Spleen (tissue), 11 donors: ENCODE measurements at regions not wholly inside any gene's neighbourhood (a gene's known extent, or its start where the extent isn't known, plus 50 kb on each side); places are given as distances from the start of the nearest gene placed in this dataset.

Experiments
- DNase-seq: peaks from one replicate; pipeline ENCODE4 v3.0.0-alpha.2; 2020
- H3K27ac ChIP-seq, 8 donors: fragments of 200-600 bp; sonication (generic) in 7 of 8; 1 replicate in 4 of 8; 2 replicates in 4 of 8; pipeline versions ENCODE4 v1.5.0 to v1.8.0; 2016 to 2021; ENCODE audit warnings: inconsistent platforms in 4 of 8, mild to moderate bottlenecking in 4 of 8, moderate library complexity in 1 of 8
- H3K27me3 ChIP-seq, 7 donors: fragments of 200-600 bp; sonication (generic) in 6 of 7; replicated peaks in 1 of 7; 1 replicate in 4 of 7; 2 replicates in 3 of 7; pipeline versions ENCODE4 v1.5.0 to v1.8.0; 2016 to 2021; ENCODE audit warnings: inconsistent platforms in 3 of 7, mild to moderate bottlenecking in 1 of 7
- H3K36me3 ChIP-seq, 6 donors: fragments of 200-600 bp; sonication (generic) in 5 of 6; 1 replicate in 4 of 6; 2 replicates in 2 of 6; pipeline versions ENCODE4 v1.5.0 to v1.8.0; 2016 to 2021; ENCODE audit warnings: inconsistent platforms in 2 of 6
- H3K4me1 ChIP-seq, 6 donors: fragments of 200-600 bp; sonication (generic) in 5 of 6; 1 replicate in 3 of 6; 2 replicates in 3 of 6; pipeline versions ENCODE4 v1.5.0 to v1.8.0; 2016 to 2021; ENCODE audit warnings: inconsistent platforms in 3 of 6
- H3K4me3 ChIP-seq, 8 donors: fragments of 200-600 bp; sonication (generic) in 7 of 8; 1 replicate in 4 of 8; 2 replicates in 4 of 8; pipeline versions ENCODE4 v1.5.0 to v1.8.0; 2016 to 2021; ENCODE audit warnings: inconsistent platforms in 4 of 8, mild to moderate bottlenecking in 4 of 8, moderate library complexity in 2 of 8
- H3K9me3 ChIP-seq, 8 donors: fragments of 200-600 bp; sonication (generic) in 7 of 8; 1 replicate in 4 of 8; 2 replicates in 4 of 8; pipeline versions ENCODE4 v1.5.0 to v1.8.0; 2016 to 2021; ENCODE audit warnings: inconsistent platforms in 4 of 8
- CTCF ChIP-seq, 11 experiments: fragments of 200-600 bp in 7 of 11; fragments of 450-650 bp in 4 of 11; sonication (generic) in 4 of 11; IDR thresholded peaks in 8 of 11; conservative IDR thresholded peaks in 3 of 11; 1 replicate in 7 of 11; 2 replicates in 4 of 11; pipeline versions ENCODE4 v1.4.0 to v1.8.0; 2016 to 2021; ENCODE audit warnings: antibody characterized with exemption in 11 of 11, inconsistent platforms in 4 of 11, mild to moderate bottlenecking in 1 of 11
- POLR2A ChIP-seq, 3 donors: fragments of 450-650 bp; IDR thresholded peaks; one replicate each; pipeline ENCODE4 v1.5.1; 2017; ENCODE audit warnings: antibody characterized with exemption in 3 of 3, mild to moderate bottlenecking in 1 of 3
- POLR2AphosphoS5 ChIP-seq, 3 donors: sonication (generic); formaldehyde crosslinking; IDR thresholded peaks; one replicate each; pipeline ENCODE4 v1.5.1; 2017; ENCODE audit warnings: antibody characterized with exemption in 3 of 3
- WGBS, 5 donors: extraction: QIAGEN DNeasy Blood & Tissue Kit in 3 of 5; methylation state at CpG; one replicate each; pipeline versions ENCODE4 v1.1.5 to v1.1.7; 2013 to 2018; 5-methylcytosine and 5-hydroxymethylcytosine counted together
- intact Hi-C: fragments of 100-400 bp; cut with DNase I; formaldehyde crosslinking; loops from one replicate; pipeline ENCODE4 v1.15.0; 2023; ENCODE audit warnings: low total_unique reads
- donor health status: healthy with polysubstance abuse.
- donor health status: DM: no; HTN: no; CAD: no; lungs with moderate emphysema.
- donor health status: DM: no; HTN: no; CAD: no.
- donor health status: Bipolar disorder and iron deficiency.
- donor health status: healthy.
- donor health status: DM: no; HTN: no; CAD: no.
- donor health status: DM: yes; HTN: yes; CAD: no.

GRCh38 chr4:8695237-8696219, 103.0 kb downstream of the CPZ start:
- 75 to 79% (median 78%) methylated on average over 17 to 18 of the region's 18 CpGs for WGBS, 5 donors
- peaks cover 0 to 55% (median 0%) of the 10 kb centered on the region in 7 donors for H3K27me3 ChIP-seq
- TF ChIP-seq CTCF (IDR thresholded peaks at IDR 0.05 in 8 of 11, conservative IDR thresholded peaks at IDR 0.05 in 3 of 11) (no peak), POLR2A (IDR thresholded peaks at IDR 0.05) (no peak), POLR2AphosphoS5 (IDR thresholded peaks at IDR 0.05) (no peak)
- intact Hi-C loops, result no loop called here
- no peaks in the 10 kb centered on the region for H3K4me1 ChIP-seq
- DNase-seq, result no peak
- H3K9me3 ChIP-seq, result peaks cover 0 to 10% (median 0%) of the 10 kb centered on the region in 8 donors
- no peak overlapping the region for H3K27ac ChIP-seq
- H3K36me3 ChIP-seq, result no peaks in the 10 kb centered on the region
- H3K4me3 ChIP-seq, result no peak overlapping the region

DNA sequence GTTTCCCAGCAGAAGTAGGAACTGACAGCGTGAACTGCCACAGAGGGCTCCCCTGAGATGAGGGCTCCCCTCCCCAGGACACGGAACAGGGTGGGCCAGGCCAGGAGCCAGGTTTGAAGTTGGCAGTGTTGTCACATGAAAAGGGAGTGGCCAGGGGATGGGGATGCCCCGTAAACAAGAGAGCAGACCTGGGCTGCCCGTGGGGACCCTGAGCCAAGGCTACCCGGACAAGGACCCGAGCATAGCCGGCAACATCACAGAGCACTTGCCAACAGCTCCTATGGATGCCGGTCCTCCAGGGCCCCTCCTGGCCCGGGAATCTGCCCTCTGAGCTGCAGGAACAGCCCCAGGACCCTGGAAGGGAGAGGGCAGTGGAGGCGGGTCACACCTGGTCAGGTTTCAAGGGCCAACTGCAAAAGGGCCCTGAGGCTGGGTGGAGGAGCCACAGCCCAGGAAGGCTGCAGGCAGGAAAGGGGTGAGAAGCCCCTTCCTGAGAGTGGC, 102.1 kb downstream of the CPZ start:
- DNase-seq, result peak; percentile 71
- intact Hi-C loops, result no loop called here

GRCh38 chr4:8694226-8694625, 101.7 kb downstream of the CPZ start:
- no peaks in the 10 kb centered on the region for H3K36me3 ChIP-seq
- 62 to 72% (median 63%) methylated on average over 8 of the region's 8 CpGs for WGBS, 5 donors
- no peak for TF ChIP-seq CTCF (IDR thresholded peaks at IDR 0.05 in 8 of 11, conservative IDR thresholded peaks at IDR 0.05 in 3 of 11)
- TF ChIP-seq POLR2A (IDR thresholded peaks at IDR 0.05), result no peak
- TF ChIP-seq POLR2AphosphoS5 (IDR thresholded peaks at IDR 0.05), result no peak
- peak; percentile 53 for DNase-seq
- H3K4me1 ChIP-seq, result no peaks in the 10 kb centered on the region
- H3K27ac ChIP-seq, result no peak overlapping the region
- H3K9me3 ChIP-seq, result peaks cover 0 to 10% (median 0%) of the 10 kb centered on the region in 8 donors
- H3K27me3 ChIP-seq, result peaks cover 0 to 58% (median 0%) of the 10 kb centered on the region in 7 donors
- no peak overlapping the region for H3K4me3 ChIP-seq
- intact Hi-C loops, result no loop called here

More for the DNA sequence above, 102.1 kb downstream of the CPZ start:
- TF ChIP-seq CTCF (IDR thresholded peaks at IDR 0.05 in 8 of 11, conservative IDR thresholded peaks at IDR 0.05 in 3 of 11) (no peak), POLR2A (IDR thresholded peaks at IDR 0.05) (no peak), POLR2AphosphoS5 (IDR thresholded peaks at IDR 0.05) (no peak)
- Histone ChIP-seq H3K4me1 (no peaks in the 10 kb centered on the region), H3K27ac (no peak overlapping the region), H3K4me3 (no peak overlapping the region), H3K36me3 (no peaks in the 10 kb centered on the region), H3K9me3 (peaks cover 0 to 10% (median 0%) of the 10 kb centered on the region in 8 donors), H3K27me3 (peaks cover 0 to 58% (median 0%) of the 10 kb centered on the region in 7 donors)
- 57 to 72% (median 65%) methylated on average over 8 to 10 of the region's 10 CpGs for WGBS, 5 donors
